Uterus (tissue), 3 donors: ENCODE measurements at regions not wholly inside any gene's neighbourhood (a gene's known extent, or its start where the extent isn't known, plus 50 kb on each side); places are given as distances from the start of the nearest gene placed in this dataset.
A peak's percentile ranks its signal among the peaks of the same experiment; 100 is the strongest.

Source experiments
- DNase-seq, 2 donors: peaks; one replicate each; pipeline ENCODE4 v3.0.0-alpha.2; 2019 to 2020
- H3K27ac ChIP-seq, 2 donors: fragments of 200-600 bp; sonication (generic); 1 replicate in 1 of 2; 2 replicates in 1 of 2; pipeline ENCODE4 v1.5.1; 2016 to 2018
- H3K27me3 ChIP-seq, 2 donors: fragments of 200-600 bp; sonication (generic); one replicate each; pipeline ENCODE4 v1.5.1; 2018 to 2019; ENCODE audit warnings: control low read depth in 1 of 2
- H3K36me3 ChIP-seq, 2 donors: fragments of 200-600 bp; sonication (generic); one replicate each; pipeline ENCODE4 v1.5.1; 2019; ENCODE audit warnings: control low read depth in 1 of 2
- H3K4me1 ChIP-seq, 2 donors: fragments of 200-600 bp; sonication (generic); one replicate each; pipeline ENCODE4 v1.5.1; 2018 to 2019; ENCODE audit warnings: control low read depth in 1 of 2
- H3K4me3 ChIP-seq, 2 donors: fragments of 200-600 bp; sonication (generic); 1 replicate in 1 of 2; 2 replicates in 1 of 2; pipeline ENCODE4 v1.5.1; 2018 to 2019; ENCODE audit warnings: mild to moderate bottlenecking in 1 of 2
- H3K9me3 ChIP-seq, 2 donors: fragments of 200-600 bp; sonication (generic); one replicate each; pipeline ENCODE4 v1.5.1; 2019; ENCODE audit warnings: control low read depth in 1 of 2
- POLR2A ChIP-seq, 2 donors: fragments of 450-650 bp; IDR thresholded peaks; one replicate each; pipeline ENCODE4 v1.6.1; 2016; ENCODE audit warnings: antibody characterized with exemption in 2 of 2, mild to moderate bottlenecking in 1 of 2, moderate library complexity in 1 of 2
- intact Hi-C: fragments of 100-400 bp; cut with DNase I; formaldehyde crosslinking; loops from one replicate; pipeline ENCODE4 v1.15.1; 2023; ENCODE audit warnings: low total_unique reads
- TF ChIP-seq, protein P1 (sequence below), 4 experiments: fragments of 200-600 bp in 2 of 4; fragments of 450-650 bp in 2 of 4; sonication (generic) in 2 of 4; IDR thresholded peaks; one replicate each; pipeline ENCODE4 v1.5.1; 2016 to 2019; ENCODE audit warnings: antibody characterized with exemption in 4 of 4, mild to moderate bottlenecking in 2 of 4, moderate library complexity in 1 of 4
- donor health status: DM: yes; HTN: yes; CAD: no.

DNA sequence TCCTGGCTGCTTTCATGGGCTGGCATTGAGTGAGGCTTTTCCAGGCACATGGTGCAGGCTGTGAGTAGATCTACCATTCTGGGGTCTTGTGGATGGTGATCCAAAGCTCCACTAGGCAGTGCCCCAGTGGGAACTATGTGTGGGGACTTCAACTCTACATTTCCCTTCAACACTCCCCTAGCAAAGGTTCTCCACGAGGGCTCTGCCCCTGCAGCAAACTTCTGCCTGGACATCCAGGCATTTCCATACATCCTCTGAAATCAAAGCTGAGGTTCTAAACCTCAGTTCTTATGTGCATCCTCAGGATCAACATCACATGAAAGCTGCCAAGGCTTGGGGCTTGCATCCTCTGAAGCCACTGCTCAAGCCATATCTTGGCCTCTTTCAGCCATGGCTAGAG lies 282.9 kb upstream of the ZPLD1 start:
- TF ChIP-seq, protein P1, sequence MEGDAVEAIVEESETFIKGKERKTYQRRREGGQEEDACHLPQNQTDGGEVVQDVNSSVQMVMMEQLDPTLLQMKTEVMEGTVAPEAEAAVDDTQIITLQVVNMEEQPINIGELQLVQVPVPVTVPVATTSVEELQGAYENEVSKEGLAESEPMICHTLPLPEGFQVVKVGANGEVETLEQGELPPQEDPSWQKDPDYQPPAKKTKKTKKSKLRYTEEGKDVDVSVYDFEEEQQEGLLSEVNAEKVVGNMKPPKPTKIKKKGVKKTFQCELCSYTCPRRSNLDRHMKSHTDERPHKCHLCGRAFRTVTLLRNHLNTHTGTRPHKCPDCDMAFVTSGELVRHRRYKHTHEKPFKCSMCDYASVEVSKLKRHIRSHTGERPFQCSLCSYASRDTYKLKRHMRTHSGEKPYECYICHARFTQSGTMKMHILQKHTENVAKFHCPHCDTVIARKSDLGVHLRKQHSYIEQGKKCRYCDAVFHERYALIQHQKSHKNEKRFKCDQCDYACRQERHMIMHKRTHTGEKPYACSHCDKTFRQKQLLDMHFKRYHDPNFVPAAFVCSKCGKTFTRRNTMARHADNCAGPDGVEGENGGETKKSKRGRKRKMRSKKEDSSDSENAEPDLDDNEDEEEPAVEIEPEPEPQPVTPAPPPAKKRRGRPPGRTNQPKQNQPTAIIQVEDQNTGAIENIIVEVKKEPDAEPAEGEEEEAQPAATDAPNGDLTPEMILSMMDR (IDR thresholded peaks at IDR 0.05): no peak
- no peak for TF ChIP-seq POLR2A (IDR thresholded peaks at IDR 0.05)
- no peaks in the 10 kb centered on the region for H3K9me3 ChIP-seq
- H3K27ac ChIP-seq: no peak overlapping the region
- no peaks in the 10 kb centered on the region for H3K27me3 ChIP-seq
- DNase-seq: no peak
- intact Hi-C loops: no loop called here
- H3K36me3 ChIP-seq: no peaks in the 10 kb centered on the region
- H3K4me3 ChIP-seq: no peak overlapping the region
- no peaks in the 10 kb centered on the region for H3K4me1 ChIP-seq

DNA sequence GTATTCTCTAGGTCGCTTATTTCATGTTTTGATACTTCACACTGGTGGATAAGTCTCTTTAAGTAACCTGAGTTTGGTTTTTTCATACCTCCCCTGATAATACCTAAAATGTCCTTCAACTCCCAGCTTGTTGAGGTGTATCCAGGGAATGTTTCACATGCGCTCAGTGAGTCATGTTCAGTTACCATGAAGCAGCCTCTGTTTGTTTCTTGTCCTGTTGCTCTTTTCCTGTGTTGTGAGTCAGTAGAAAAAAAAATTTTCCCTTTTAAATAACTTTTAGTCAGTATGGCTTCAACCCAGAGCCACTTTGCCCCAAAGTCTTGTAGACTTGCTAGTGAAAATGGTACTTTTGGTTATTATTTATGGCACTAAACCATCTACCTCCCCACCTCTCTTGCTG lies 278.4 kb upstream of the ZPLD1 start:
- Histone ChIP-seq H3K27ac (peak overlapping the region; percentile 61 to 65), H3K9me3 (no peaks in the 10 kb centered on the region), H3K4me1 (peaks cover 0 to 5% of the 10 kb centered on the region in 2 donors), H3K4me3 (no peak overlapping the region), H3K27me3 (no peaks in the 10 kb centered on the region), H3K36me3 (no peaks in the 10 kb centered on the region)
- DNase-seq: peak in 1 of 2 donors; percentile 64
- TF ChIP-seq, protein P1 (IDR thresholded peaks at IDR 0.05): no peak
- no peak for TF ChIP-seq POLR2A (IDR thresholded peaks at IDR 0.05)
- intact Hi-C loops: no loop called here

DNA sequence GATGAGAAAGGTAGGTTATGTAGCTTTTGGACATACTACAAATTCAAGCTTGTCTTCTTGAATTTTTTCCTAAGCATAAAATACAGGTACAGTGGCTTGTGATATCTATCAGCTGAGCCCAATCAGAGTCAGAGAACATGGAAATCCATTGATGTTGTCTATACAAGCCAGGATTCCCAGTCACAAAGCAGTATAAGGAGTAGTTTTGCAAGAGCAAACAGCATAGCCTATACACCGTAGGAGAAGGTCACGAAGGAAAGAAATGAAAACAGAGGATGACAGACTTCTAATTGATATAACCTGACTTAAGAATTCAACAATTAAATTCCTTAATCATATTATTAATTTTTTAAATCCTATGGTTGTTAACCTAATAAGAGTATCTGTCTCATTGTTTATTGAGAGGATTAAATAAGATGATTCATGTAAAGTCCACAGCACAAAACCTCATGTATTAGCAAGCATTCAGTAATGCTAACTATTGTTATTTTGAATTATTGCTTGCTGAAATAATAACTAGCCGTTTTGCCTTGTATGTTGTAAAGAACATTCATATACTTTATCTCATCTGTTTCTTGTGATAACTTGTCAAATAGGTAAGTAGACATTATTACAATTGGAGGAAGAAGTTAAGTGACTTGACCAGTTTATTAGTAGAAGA lies 276.6 kb upstream of the ZPLD1 start:
- no peak overlapping the region for H3K4me3 ChIP-seq
- no peak for TF ChIP-seq POLR2A (IDR thresholded peaks at IDR 0.05)
- TF ChIP-seq, protein P1 (IDR thresholded peaks at IDR 0.05): no peak
- H3K36me3 ChIP-seq: no peaks in the 10 kb centered on the region
- H3K4me1 ChIP-seq: peaks cover 0 to 5% of the 10 kb centered on the region in 2 donors
- H3K27ac ChIP-seq: peak overlapping the region in 1 of 2 donors; percentile 47
- intact Hi-C loops: no loop called here
- H3K9me3 ChIP-seq: no peaks in the 10 kb centered on the region
- no peaks in the 10 kb centered on the region for H3K27me3 ChIP-seq
- DNase-seq: no peak

DNA sequence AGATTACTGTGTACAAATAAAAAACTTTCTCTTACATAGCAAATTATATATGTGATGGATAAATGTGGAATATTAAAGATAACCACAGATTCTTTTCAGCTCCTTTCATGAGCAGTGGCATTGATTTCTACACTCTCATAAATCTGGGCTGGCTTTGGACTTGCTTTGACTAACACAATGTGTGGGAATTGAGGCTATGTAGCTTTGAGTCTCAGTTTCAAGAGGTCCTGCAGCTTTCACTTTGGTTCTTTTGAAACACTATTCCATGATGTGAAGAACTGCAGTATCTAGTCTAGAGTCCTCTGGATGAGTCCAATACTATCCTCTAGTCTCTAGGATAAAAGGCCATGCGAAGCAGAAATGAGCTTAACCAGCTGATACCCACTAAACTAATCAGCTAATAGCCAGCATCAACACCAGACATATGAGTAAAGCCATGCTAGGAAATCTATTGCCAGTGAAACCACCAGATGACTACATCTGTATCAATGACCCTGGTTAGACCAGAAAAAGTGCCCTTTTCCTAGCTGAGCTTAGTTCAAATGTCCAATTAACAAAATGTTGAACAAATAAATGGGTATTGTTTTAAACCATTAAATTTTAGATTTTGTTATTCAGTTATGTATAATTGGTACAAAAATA lies 274.9 kb upstream of the ZPLD1 start:
- peak overlapping the region; percentile 55 to 65 for H3K27ac ChIP-seq
- DNase-seq: no peak
- no peaks in the 10 kb centered on the region for H3K36me3 ChIP-seq
- no peaks in the 10 kb centered on the region for H3K9me3 ChIP-seq
- no peak overlapping the region for H3K4me3 ChIP-seq
- no peaks in the 10 kb centered on the region for H3K27me3 ChIP-seq
- TF ChIP-seq POLR2A (IDR thresholded peaks at IDR 0.05): no peak
- TF ChIP-seq, protein P1 (IDR thresholded peaks at IDR 0.05): no peak
- peaks cover 0 to 5% of the 10 kb centered on the region in 2 donors for H3K4me1 ChIP-seq
- intact Hi-C loops: no loop called here

DNA sequence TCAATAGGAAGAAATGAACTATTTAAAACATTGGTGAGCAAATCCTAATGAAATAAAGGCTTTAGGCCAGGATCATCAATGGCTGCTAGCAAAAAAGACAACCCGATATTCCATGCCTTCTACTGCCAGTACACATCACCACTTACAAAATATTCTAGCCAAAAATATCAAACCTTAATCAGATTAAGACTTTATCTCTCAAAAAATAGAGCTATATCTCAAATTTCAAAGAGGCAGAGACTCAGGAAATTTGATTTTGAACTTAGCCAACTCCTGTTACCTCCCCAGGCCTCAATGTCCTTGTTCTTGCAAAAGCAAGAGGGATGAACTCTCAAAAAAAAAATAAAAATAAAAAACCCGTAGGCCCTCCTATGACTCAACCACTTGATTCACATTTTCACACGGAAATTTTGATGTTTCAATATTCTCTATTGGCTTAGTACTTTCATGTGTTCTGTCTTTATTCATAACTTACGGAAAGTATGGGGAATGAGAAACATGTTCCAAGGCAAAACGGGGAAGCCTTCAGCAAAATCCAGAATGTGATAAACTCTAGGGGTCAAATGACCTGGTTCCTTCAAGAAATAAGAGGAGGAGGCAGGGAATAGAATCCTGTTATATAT lies 273.3 kb upstream of the ZPLD1 start:
- H3K27ac ChIP-seq: peak overlapping the region; percentile 65 to 87
- H3K27me3 ChIP-seq: no peaks in the 10 kb centered on the region

More for the DNA sequence above, 273.3 kb upstream of the ZPLD1 start:
- no peak for DNase-seq
- H3K36me3 ChIP-seq: no peaks in the 10 kb centered on the region
- H3K4me1 ChIP-seq: peaks cover 0 to 5% of the 10 kb centered on the region in 2 donors
- no peaks in the 10 kb centered on the region for H3K9me3 ChIP-seq
- intact Hi-C loops: no loop called here
- TF ChIP-seq, protein P1 (IDR thresholded peaks at IDR 0.05): no peak
- no peak for TF ChIP-seq POLR2A (IDR thresholded peaks at IDR 0.05)
- H3K4me3 ChIP-seq: no peak overlapping the region
